DMS 273 (cell line): ENCODE measurements at regions not wholly inside any gene's neighbourhood (a gene's known extent, or its start where the extent isn't known, plus 50 kb on each side); places are given as distances from the start of the nearest gene placed in this dataset.

Experiments used
- DNase-seq: peaks from one replicate; lab custom pipeline; 2025; ENCODE audit not compliant: unreplicated experiment; lab: John Stamatoyannopoulos, UW

DNA sequence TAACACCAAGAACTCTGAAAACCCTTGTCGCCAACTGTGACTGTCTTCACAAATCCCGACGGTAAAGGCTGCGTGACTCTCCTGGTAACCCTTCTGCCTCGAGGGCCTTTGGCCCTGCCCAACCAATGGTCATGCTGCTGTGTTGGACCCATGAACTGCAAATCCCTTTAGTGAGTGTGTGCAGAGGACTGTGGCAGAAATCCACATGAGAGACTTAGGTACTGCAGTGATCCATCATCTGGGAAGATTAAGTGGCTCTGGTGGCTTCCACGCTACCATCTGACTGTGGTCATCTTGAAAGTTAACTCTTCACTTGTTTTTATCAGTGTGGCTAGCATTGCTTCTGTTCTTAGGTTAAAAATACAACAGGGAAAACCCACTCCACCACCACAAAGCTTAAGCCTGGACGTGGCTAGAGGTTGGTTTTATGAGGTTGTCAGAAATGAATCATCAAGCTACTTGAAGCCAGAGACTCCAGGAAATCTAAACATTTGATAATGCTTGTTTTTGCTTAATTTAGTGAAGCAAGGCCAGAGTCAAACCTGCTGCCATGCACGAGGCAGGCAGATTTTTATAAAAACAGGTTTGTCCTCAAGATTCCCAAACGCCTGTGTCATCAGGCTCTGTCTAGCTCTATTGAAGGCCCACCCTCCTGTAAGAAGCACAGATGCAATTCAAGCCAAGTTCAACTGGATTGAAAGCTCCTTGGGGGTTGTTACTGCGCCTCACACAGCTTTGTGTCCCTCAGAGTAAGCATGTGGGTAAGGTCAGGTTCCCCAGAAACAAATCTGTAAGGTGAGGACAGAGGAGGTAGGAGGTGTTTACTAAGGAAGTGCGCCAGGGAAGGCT lies 52.7 kb upstream of the ERCC6L2 start:
- no peak for DNase-seq

DNA sequence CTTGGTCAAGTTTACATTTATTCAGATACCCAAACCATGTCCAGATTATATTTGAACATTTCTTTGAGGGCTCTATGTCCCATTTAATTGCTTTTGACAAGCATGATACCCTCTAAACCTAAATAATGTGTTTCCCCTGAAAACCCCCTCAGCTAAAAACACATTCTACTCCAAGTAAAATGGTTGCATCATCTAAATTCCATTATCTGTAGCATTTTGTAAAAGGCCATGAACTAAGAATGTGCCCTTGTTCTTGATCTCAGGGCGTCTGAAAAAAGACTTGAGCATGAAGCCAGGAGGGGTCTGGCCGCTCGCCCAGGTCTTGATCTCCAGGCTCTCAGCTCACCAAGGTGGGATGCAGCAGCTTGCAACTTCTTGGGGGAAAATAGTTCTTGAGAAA lies 53.5 kb upstream of the ERCC6L2 start:
- no peak for DNase-seq

DNA sequence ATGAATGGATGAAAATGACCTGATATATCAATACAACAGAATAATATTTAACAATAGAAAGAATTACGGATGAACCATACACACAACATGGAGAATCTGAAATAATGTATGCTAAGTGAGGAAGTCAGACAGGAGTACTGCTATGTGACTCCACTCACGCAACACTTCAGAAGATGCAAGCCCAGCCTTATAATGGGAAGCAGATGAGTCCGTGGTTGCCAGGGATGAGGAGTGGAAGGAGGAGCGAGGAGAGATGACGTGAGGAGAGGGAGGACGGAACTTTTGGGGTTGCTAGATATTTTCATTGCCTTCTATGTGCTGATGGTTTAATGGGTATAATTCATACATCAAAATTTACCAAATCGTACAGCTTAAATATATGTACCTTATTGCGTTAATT lies 55.4 kb upstream of the ERCC6L2 start:
- DNase-seq = no peak

DNA sequence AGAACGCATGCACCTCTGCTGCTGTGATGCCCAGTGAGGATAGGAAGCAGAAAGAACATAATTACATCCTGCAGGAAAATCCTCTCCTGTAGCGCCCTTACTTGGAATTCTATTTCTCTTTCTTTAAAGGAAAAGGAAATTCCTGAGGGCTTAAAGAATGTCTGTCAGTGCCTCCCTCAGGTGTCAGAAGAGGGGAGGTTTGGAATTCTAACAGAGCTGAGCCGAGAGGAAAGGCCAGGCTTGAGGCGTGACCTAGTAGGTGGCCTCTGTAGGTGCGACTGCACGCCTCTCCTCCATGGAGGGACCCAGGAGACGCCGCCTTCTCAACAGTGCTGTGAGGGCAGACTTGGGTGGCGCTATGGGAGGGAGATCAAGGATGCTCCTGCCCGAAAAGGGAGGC lies 55.9 kb upstream of the ERCC6L2 start:
- DNase-seq = no peak

DNA sequence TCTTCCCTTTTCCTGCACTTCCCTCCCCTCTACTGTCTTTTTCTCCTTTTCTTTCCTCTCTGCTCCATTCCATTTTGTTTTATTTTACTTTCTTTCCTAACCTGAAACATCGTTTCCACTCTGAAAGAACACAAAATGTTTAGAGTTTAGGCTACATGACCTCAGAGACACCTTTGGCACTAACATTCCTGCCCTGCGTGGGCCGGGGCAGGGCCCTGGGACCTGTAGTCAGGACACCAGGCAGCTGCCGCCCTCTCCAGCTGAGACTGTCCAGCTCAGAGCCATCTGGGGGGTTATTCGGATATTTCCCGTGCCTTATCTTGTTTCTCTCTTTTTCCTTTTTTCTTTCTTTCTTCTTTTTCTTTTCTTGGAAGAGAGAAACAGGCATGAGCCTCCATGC lies 58.3 kb upstream of the ERCC6L2 start:
- no peak for DNase-seq

DNA sequence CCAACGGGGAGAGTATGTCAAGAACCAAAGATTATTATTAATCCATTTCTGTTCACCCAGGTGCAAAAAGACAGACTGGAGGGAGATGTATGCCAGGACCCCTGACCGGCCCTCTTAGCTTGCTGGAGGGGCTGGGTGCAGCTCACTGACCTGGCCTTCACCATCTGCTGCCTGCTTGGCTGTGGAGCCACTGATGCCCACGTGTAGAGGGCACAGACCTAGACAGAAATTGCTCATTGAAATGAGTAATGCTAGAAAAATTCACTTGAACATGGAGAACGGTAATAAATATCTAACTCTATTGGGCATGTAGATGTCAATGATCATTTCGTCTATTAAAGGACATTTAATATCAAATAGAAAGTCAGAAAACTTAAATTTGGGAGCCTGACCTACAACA lies 58.8 kb upstream of the ERCC6L2 start:
- DNase-seq = no peak

DNA sequence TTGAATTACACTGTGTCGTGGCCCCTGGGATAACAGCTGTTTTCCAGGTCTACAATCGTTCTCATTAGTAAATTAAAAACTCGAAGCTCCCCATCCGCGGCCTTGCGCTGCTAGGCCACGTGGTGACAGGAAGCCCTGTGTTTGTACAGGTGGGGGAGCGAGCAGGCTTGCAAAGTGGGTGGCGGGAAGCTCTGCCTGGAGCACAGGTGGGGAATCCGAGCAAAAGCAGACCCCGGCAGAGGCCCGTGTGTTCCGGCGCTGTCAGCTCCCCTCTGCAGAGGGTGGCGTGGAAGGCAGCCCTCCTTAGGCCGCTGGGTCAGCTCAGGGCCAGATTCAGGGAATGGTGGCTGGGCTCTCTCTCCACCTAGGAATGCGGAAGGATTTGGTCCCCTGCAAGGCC lies 59.5 kb upstream of the ERCC6L2 start:
- no peak for DNase-seq

DNA sequence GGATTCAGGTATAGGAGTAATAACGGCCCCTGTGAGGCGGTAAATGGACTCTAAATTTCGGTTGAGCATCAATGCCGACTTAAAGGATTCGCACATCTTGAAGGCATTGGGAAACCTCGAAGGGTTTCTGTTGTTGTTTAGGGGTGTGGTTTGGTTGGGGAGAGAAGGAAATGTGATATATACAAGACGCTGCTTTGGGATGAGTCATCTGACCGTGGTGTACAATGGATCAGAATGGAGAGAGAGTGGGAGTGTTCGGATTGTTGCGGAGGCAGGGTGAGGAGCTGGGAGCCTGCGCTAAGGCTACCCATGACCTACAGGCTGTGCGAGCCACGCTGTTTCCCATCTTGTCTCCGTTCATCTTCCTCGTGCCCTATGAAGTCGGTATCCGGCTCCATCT lies 60.4 kb upstream of the ERCC6L2 start:
- DNase-seq = no peak

DNA sequence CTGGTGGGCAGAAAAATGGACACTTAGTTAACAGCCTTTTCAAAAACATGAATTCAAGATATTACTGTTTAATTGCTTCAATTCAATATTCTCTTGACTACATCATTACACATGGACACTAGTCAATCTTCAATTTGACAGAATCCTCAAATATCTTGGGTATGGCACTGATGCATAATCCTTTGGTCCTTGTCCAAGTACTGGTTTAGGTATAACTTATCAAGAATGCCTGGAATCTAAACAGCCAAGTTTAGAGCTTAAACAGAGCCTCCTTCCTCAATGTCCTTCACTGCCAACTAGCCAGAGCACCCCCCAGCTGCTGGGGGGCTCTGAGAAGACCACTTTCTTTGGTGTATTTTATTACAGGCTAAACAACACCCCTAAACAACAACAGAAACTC lies 61.6 kb upstream of the ERCC6L2 start:
- DNase-seq = no peak

DNA sequence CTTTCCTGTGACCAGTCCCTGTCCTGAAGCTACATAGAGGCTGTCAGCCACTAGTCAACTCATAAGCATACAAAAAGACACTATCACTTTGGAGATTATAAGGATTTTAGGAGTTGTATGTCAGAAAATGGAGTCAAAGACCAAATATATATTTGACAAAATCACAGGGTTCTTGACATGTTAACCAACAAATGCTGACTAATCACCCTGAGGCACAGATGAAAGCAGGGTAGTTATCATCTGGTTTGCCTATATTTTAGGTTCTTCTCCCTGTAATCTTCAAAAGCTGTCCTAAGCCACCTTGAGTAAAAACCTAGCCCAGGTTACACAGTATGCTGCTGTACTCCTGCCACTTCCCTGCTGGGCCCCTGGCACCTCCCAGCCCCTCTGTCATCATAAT lies 64.7 kb upstream of the ERCC6L2 start:
- no peak for DNase-seq

DNA sequence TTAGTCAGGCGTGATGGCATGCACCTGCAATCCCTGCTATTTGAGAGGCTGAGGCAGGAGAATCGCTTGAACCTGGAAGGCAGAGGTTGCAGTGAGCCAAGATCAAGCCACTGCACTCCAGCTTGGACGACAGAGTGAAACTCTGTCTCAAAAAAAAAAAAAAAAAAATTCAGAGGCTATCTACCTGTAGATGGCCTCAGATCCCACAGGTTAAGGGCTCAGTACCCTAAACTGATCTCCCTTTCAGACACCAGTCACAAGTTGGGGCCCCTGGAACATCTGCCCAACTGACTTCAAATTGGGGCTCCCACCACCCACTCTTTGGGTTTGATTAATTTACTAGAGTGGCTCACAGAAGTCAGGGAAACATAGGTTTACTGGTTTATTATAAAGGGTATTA lies 65.4 kb upstream of the ERCC6L2 start:
- DNase-seq = no peak

DNA sequence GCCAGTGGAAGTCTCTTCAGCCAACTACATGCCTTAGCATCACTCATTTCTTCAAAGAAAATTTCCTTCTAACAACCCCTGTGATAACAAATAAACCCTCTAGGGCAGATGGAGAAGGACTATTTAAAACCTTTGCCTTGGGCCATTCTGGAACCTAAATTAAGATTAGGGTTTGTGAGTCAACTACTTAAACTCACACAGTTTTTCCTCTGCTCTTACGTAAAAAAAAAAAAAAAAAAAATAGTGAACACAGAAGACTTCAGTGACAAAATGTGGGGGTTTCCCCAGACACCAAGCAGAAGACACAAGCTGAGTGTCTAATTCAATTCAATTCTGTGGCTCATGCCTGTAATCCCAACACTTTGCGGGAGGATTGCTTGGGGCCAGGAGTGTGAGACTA lies 65.8 kb upstream of the ERCC6L2 start:
- no peak for DNase-seq

DNA sequence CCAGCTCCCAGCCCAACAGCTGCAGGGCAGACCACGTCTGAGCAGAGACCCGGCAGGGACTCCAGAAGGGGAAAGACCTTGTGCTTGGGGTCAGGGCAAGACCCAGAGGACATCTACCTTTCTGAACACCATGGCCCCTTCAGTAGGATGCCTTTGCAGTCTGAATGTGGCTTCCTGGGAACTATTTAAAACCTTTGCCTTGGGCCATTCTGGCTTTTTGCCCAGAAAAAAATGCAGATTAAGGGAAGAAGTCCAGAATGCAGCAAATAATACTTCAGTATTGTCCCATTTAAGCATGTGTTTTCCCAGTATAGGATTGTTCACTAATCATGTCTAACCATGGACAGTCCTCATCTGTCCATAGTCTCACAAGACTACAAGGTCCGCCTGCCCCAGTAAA lies 67.5 kb upstream of the ERCC6L2 start:
- DNase-seq = no peak

DNA sequence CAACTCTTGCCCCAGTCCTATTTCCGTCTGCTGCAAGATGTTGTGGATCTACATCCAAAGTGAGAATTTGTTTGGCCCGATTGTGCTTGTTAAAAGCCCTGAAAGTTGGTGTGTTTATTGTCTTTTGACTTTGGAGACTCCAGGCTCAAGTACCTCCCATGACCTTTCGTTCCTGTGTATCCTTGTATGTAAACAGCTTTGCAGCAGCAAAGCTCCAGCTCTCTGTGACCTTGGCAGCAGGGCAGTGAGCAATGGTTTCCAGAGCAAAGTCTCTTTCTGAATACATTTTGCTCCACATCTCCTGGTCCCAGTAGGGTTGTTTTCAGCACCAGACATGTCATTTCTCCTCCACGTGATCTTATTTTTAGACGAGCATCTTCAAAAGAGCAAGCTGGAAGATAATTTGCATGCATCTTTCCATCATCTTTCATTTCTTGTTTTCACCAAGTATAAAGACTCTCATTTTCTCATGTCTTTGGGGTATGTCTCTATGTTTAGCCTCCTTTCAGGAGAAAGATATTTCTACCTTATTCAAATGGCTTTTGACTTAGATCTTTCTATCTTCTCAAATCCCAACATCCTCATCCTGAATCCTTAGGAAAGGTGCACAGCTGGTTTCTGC lies 68.1 kb upstream of the ERCC6L2 start:
- no peak for DNase-seq

DNA sequence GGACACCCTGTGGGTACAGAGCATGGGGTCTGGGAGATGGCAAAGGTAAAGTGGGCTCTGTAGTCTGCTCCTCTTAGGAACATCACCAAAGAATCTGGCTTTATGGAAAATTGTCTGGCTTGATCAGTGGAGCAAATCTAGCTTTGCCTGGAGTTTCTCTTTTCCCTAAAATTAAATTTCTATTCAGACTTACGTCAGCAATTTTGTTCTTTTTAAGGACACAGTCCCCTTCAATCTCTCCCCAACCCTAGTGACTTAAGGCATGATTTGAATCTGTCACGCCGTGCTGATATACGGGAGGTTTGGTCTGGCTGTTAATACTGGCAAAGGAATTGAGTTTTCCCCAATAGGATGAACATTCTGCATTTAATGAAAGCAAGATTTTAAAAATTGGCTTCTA lies 72.3 kb upstream of the ERCC6L2 start:
- DNase-seq = no peak

DNA sequence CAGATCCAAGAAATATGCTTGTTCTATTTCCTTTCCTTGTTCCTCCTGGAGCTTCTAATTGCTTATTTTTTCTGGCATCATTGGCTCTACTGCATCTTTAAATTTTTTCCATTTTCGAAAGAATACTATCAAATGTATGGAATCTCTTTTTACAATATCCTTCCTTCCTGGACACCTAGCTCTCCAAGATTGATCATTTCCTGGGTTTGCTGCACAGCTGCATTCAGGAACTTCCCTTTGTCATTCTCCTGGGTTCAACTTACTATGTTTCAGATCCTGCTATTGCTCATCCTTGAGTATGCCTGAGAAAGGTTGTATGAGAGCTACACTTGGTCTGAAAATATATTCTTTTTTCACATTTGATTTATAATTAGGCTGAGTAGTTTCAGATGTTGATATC lies 73.7 kb upstream of the ERCC6L2 start:
- no peak for DNase-seq

DNA sequence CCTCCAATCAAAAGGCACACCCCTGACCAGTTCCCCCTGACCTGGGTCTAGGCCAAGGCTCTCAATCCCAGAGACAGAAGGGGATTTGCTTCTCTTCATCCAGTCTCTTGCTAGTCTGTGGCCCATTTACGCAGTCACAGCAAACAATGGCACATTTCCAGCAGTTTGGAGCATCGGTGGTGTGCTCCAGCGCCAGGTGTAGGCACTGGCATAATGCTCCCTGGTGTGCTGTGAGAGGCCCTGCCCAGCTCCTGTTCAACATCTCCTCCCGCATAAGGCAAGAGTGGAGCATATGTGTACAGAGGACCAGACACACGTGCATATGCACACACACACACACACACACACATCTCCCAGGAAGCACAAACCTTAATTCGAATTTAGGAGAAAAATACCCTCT lies 79.5 kb upstream of the ERCC6L2 start:
- DNase-seq = peak; percentile 15

DNA sequence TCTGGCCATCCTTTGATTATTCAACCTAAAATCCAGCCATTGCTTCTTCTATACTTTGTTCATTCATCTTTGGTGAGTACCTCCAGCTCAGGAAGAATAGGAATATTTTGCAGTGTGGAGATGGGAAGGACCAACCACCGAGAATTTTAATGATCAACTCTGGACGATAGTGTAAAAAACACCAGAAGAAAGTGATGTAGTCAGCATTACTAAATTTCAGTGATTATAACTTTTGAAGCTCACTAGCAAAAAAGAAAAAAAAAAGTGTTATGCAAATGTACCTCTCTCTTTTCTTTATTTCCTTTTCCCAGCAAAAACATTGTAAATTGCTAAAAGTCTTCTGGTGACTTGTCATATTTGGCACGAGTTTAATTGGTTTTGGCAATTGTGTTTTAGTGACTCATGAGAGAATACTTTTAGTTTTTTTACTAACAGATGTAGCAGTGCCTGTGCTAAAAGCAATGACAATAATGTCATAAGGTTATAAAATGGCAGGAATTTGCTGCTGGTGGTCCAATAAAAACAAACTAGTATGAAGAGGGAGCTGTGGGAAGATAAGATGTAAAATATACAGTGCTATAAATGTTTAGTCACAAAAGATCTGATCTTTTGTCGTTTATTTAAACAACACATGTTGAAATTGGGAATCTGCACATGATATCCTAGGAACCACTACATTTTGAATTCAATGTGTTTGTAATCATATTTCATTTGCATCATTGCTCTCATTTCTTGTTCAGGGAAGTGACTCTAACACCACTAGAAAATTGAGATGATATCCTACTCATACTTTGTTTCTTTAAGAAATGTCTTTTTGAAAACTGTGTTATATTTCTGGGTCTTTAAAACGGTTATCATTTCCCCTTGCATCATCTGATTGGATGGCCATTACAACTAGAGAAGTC lies 81.3 kb upstream of the ERCC6L2 start:
- DNase-seq = no peak

DNA sequence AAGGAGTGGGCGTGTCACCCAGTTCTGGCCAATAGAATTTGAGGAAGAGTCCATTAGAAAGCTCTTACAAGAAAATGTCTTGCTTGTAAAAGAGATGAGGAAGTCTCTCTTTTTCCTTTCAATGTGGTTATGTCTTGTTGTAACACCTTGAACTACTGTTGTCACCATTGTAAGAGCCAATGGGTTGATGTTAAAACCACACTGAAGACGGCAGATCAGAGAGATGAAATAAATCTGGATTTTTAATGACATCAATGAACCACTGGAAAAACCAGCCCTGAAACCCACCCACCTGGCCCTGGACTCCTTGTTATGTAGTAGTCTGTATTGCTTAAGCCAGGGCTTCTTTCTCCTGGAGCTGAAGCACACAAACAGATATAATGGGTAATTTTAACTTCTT lies 83.8 kb upstream of the ERCC6L2 start:
- DNase-seq = no peak

DNA sequence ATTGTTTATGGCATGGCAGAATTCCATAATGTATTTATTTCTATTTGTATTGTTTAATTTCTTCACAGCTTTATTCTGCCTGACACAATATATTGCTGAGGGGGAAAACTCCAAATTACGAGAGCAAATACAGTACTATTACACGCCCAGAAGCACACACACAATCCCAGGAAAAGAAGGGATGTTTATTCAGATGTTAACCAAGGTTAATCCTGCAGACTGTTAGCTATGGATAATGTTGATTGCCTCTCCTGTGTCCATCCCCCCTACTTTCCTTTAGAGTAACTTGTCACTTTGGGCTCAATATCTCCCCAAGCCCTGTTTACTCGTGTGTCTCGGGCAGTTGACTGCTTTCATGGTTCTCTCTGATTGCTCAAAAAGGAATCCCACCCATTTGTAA lies 84.2 kb upstream of the ERCC6L2 start:
- no peak for DNase-seq

DNA sequence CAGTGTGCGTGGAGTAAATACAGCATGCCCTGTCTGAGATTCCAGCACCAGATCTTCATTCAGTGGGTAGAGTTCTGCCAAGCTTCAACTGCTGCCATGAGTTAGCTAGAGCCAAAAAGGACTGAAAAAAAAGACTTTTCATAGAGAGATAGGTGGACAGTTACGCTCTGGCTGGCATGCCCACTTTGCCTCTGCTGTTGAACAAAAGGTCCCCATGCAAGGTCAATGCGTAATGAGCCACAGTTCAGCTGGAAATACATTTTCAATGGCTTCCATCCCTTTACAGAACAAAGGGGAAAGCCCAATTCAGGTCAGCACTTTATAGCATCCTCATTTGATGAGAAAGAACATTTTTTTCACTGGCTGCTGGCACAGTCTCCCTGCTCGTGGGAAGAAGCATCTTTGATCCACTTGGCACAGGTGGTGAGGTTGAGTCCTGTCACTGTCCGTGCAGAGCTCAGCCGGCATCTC lies 86.9 kb upstream of the ERCC6L2 start:
- no peak for DNase-seq

DNA sequence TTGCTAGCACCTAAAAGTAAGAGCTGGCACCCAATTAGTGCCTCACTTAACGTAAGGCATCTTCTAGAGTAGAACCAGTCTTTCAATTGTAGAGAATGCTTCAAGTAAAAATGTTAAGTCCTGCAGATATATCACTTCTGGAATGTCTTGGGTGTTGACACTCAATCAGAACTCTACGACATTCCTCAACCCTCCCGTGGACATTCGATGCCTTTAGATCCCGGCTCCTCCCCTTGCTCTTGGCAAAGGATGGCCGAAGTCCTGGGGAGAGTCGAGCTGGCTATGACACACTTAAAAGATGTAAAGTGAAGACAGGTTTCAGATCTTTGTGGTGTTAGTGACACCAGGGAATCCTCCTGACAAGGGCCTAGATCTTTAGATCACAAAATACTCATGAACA lies 87.5 kb upstream of the ERCC6L2 start:
- no peak for DNase-seq
